NCI-H2081 (cell line): ENCODE measurements at regions not wholly inside any gene's neighbourhood (a gene's known extent, or its start where the extent isn't known, plus 50 kb on each side); places are given as distances from the start of the nearest gene placed in this dataset.

Experiments used
- DNase-seq, 2 experiments: peaks; one replicate each; lab custom pipeline; 2025; lab: John Stamatoyannopoulos, UW

DNA sequence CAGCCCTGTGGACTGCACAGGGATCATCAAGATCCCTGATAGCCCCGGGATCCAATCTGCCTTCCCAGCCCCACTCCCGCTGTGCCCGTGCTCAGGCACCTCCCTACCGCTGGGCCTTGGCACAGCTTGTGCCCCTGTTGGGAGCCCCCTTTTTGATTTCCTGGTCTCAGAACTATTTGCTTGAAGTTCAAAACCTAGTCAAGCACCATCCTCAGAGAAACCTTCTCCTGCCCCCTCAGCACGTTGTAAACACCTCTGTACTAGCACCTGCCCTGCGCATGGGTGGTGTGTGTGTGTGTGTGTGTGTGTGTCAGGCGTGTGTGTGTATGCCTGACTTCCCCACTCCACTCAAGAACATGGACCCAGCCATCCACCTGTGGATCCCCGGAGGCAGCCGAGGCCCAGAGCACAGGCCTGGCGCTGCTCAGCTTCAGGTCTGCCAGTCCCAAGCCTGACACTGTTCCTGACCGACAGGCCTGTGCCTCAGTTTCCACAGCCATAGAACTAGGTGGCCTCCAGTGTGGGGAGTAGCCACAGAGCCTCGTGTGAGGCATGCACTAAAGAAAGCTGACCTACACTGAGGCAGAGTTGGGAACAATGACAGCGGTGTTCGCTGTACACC, 65.5 kb downstream of the ADRA2C start:
- DNase-seq: no peak

DNA sequence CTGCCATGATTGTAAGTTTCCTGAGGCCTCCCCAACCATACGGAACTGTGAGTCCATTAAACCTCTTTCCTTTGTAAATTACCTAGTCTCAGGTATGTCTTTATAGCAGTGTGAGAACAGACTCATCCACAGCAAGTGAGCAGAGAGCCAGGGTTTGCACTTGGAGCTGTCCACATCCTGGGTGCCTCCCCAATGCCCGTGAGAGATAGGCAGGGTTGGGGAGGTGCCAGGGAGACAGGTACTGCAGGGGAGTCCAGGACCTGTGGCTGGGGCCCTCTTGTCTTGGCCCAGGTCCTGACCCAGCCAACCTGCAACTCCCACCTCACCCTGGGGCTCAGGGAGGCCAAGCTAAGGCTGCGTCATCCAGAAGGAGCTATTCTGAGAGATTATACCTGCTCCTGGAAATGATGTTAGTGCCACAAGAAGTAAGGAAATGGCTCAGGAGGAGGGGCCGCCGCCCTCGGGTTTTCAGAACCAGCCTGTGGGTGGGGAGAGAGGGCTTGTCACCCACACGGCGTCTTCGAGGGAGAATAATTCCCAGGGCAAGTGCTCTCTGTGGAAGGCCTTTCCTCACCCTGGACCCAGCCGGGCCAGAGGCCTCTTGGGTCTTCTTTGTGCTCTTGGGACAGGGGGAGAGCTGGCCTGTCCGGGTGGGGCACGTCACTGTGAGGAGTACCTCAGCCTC, 66.5 kb downstream of the ADRA2C start:
- DNase-seq: no peak

DNA sequence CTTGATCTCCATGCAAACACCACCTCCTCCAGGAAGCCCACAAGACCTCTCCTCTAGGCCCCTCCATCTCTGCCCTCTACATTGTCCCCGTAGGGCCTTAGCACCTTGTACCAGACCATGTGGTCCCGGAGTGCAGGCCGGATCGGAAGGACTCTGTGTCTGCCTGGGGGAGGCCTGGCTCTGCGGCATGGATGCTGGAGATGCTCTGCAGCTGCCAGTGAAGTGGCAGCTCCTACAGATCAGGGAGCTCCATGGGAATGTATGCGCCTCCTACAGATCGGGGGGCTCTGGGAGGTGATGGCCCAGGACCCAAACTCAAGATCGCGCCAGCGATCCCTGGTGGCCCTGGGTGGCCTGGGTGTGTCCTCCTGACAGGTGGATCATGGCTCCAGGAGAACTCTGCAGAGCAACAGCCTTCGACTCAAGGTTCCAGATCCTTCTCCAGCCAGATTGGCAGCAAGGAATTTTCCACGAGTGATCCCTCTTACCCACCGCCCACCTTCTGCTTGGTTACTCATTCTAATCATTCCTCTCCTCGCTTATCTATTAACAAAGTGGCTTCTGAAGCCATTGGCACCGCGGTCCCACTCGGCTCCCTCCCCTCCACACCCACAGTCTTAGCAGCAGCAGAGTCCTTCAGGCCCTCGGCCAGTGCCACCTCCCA, 67.3 kb downstream of the ADRA2C start:
- DNase-seq: no peak

DNA sequence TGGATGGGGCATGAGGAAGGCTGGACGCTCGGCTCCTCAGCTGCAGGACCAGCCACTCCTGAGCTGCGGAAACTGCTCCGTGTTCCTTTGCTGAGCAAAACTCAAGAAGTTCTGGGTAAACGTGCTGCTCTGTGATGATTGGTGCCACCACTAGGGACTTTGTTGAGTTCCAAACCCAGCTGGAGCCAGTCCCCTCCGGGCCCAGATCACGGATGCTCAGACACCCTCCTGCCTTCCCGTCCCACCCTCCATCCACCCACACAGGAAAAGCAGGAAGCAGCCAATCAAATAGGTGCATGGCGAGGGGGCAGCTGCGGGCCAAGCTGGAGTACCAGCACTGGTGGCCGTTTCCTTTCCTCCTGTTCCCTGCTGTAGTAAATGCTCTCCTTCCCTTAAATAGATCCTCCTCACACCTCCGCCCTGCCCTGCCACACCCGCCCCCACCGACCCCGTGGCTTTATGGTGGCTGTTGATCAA, 68.0 kb downstream of the ADRA2C start:
- DNase-seq: no peak

DNA sequence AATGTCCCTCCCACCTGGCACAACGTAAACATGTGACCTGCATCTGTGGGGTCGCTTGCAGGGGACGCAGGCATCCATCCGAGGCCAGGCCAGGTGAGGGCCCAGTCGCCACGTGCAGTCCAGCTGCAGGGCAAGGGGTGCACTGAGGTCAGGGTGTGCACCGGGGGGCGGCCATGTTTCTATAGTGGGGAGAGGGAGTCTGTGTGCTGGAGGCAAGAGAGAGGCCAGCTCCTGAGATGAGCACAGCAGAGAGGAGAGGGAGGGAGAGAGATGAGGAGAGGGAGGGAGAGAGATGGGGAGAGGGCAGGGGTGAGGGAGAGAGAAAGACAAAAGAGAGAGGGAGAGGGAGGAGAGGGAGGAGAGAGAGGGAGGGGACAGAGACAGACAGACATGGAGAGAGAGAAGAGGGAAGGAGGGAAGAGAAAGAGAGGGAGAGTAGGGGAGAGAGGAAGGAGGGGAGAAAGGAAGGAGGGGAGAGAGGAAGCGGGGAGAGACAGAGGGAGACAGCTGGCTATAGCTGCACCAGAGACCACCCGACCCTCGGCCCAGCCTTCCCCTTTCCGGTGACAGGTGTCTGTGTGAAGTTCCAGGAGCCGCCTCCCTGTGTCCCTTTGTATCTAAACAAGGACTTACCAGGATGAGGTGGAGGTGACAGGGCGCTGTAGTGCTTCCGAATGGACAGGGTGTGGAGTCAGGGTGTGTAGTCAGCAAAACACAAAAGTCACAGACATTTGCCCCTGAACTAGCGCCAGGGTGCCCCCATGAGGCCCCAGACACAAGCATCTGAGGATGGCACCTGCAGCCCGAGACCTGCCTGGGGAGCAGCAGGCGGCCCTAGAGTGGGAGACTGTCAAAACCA, 68.7 kb downstream of the ADRA2C start:
- no peak for DNase-seq

DNA sequence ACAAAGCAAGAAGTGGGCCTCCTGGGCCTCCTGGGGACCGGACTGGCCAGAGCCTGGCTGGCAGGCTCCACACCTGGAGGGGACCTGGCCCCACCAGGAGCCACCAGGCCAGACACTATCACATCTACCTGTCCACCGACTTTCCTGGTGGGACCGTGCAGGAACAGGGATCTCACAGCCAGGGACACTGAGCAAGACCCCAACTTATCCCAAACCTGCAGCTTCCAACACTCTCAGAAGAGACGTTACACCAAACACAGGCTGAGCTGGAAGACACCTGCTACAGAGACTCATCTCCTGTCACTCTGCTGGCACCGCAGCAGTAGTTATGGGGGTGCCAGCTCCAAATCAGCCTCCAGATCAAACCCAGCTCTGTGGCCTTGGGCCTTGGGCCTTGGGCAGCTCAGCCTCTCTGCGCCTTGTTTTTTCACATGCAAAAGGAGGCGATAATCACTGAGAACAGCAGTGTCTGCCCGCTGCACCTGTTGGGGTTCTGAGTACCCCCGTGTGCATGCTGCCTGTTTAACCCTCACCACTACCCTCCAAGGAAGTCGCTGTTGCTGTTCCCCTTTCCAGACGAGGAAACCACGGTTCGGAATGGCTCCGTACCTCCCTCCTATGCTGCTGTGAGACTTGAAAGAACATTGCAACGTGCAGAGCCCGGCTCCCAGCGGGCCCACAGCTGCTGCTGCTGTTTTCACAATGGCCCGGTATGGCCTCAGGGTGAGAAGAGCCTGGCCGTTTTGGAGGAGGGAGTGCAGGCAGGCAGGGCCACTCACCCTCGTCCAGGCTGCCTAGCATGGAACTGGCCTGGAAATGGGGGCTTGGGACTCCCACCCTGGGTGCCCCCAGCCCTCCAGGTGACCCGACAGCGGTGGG, 69.6 kb downstream of the ADRA2C start:
- DNase-seq: no peak

DNA sequence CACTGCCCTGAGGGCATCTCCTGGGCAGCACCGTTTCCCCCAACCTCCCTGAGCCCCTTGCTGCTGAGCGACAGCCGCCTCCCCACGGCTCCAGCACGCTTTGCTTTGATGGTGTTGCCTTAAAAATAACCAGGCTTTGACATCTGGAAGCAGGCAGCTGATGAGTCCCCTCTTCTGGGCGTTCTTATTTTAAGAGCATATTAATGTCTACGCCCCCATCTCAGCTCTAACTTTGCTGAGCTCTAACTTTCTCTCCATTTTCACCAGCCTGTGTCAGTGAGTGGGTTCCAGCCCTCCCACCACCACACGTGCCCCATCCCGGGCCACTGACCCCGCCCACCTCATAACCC, 70.2 kb downstream of the ADRA2C start:
- DNase-seq: no peak

DNA sequence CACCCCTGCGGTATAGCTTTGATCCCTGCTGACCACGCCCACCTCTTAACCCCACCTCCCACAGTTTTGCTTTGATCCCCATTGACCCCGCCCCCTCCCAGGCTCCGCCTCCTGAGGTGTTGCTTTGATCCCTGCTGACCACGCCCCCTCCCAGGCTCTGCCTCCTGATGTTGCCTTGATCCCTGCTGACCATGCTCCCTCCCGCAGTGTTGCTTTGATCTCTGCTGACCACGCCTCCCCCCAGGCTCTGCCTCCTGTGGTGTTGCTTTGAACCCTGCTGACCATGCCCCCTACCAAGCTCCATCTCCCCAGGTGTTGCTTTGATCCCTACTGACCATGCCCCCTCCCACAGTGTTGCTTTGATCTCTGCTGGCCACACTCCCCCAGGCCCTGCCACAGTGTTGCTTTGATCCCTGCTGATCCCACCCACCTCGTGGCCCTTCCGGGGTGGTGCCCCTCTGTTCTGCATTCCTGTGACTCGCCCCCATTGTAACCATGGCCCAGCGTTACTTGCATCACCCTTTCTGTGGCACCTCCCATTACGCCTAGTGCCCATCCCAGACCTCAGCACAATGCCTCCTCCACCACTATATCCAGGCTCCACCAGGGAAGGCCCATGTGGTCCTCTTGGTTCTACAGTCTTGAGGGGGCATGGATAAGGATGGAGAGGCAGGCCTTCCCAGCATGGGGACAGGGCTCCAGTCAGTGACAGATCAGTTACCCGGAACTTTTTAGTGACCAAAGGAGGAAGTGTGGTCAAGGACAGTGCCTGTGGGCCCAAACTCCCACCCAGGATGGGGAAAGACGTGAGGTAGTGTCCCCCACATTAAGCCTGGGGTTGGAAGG, 70.8 kb downstream of the ADRA2C start:
- no peak for DNase-seq

DNA sequence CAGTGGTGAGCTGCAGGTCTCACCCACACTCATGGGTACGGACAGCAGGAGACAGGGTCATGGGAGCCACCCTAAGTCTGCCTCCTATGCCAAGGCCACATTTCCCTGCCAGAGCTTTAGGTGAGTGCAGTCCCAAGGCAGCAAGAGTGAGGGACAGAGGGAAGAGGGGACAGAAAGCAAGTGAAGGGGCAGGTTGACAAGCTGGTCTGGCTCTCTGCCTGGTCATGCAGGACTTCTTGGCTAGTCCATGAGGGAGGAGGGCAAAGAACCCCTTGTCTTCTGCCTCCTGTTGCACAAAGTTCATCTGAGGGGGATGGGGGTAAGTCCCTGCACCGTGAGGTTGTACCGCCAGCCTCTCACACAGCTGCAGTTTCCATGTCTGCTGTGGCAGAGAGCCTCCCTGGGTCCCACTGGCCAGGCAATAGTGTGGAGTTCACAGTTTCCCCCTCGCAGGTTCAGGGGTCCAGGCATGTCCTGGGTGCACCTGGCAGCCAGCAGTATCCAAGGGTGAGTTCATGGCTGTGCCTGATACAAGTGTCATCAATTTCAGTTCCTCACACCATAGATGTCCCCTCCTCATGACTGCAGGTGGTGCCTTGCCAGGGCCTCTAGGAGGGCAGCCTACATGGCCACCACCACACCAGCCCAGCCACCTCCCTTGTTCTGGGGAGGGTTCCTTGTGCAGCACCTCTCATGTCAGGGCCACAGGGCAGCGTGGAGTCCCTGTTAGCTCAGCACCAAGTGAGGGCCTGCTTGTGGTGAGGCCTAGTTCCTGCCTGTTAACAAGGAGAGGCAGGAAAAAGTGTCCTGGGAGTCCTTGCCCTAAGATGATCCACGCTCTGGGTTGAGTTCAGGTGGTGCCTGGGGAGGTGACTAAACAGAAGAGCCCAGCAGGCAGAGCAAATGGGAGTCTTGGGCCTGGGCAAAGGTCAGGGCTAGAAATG, 72.5 kb downstream of the ADRA2C start:
- no peak for DNase-seq

DNA sequence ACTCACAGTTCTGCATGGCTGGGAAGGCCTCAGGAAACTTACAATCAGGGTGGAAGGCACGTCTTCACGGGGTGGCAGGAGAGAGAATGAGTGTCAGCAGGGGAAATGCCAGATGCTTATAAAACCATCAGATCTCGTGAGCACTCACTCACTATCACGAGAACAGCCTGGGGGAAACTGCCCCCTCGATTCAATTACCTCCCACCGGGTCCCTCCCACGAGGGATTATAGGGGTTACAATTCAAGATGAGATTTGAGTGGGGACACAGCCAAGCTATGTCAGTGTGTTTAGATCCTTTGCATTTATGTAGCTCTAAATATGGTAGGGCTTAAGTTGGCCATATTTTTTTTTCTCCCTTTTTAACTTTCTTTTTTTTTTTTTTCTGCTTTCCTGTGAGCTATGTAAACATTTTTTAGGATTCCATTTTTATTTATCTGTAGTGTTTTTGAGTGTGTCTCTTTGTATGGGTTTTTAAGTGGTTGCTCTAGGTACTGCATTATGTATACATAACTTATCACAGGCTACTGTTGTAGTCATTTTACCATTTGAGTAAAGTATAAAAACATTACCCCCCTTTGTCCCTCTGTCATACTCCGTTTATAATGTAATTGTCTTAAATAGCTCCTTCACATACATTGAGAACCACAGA, 79.0 kb downstream of the ADRA2C start:
- DNase-seq: no peak

DNA sequence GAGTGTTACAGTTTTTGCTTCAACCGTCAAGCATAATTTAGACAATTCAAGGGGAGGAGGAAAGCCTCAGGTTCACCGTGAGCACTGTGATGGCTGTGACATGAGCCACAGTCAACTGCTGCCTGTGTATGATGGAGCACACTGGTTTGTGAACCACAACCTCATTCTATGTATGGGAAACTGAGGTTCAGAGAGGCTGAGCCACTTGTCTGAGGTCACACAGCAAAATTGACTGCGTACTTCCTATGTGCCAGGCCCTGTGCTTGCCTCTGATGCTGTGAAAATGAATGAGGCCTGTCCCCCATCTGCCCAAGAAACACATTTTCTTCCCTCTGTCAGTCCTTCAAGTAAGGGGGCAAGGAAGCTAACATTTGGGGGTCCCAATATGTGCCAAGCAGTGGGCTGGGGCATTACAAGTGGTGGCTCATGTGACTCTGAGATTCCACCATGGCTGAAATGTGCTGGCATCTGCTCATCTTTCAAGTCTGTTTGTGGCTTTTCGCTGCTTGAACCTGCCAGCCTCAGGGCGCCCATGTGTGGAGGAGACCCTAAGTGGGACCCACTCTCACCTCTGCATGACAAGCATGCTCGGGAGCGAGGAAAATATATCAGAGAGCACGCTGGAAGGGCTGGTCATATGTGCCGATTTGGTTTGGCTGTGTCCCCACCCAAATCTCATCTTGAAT, 79.7 kb downstream of the ADRA2C start:
- no peak for DNase-seq

DNA sequence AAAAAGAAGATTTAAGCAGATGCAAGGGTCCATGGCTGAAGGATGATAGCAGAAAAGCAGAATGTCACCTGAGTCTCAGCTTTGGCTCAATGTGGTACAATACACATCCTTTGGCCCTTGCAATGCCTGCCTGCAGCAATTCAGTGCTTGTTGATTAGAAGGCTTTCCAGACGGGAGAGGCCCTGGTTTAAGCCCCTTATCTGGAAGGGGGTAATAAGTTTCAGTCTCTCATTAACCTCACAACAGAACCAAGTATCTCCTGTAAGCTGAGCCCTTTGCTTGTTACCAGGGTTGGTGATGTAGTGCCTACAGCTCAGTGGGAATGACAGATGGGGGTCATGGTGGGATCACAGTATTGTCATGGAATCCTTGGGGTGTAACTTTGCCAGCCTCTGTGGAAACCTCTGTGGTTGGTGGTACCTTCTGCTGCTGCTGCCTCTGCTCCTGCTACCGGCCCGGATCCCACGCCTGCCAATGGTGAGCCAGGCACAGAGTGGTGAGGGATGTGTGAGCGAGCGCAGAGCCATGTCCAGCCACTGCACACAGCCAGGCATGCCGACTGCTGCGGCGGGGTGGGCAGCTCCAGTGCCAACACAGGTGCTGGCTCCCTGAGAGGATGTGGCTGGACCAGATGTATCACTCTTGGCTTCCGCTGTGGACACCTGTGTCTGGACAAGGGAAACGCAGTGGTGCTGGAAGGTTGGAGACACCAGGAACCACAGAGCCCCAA, 81.2 kb downstream of the ADRA2C start:
- no peak for DNase-seq

DNA sequence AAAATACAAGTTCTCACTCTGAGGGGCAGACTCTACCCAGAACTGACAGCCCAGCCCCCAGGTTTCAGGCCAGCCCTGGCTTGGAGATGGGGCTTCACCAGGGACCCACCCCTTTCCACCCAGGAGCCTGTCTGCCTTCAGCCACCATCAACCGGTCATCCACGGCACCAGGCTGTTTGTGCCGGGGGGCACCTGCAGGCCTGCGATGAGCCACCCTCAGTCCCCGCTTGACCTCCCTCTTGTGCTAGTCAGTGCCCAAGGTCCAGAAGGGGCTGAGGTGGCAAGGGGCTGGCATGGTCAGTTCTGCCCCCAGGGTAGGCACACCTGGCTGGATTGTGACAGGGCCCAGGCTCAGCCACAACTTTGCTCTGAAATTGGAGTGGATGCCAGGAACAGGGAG, 82.1 kb downstream of the ADRA2C start:
- no peak for DNase-seq

DNA sequence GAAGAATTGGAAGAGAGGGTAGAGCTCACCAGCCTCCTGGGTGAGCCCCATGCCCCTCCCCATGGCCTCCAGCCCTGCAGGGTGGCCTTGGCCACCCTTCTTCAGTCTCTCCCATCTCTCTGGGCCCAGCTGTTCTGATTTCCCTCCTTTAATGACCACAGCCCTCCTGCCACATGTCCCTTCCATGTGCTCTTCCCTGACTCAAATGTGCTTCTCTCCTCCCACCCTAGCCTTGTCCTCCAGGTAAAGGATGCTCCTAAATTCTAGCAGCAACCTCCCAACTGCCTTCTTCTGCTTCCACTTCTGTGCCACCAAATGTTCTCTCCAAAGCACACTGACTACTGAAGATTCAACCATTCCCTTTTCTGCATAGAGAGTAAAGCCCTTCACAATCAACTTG, 83.0 kb downstream of the ADRA2C start:
- no peak for DNase-seq

DNA sequence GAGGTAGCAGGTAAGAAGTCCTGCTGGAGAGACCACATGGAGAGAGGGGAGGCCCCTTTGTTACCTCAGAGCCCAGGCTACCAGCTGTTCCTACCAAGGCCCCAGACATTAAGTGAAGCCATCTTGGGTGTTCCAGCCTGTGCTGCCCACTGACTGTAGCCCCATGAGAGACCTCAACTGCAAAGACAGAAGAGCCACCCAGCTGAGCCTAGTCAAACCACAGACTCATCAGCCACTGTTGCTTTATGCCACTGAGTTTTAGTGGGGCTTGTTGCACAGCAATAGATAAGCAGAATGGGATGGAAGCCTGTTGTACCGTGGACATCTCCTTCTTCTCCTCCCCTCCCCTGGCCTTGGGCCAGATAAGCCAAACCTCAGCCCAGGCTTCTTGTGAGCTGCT, 83.9 kb downstream of the ADRA2C start:
- DNase-seq: no peak

DNA sequence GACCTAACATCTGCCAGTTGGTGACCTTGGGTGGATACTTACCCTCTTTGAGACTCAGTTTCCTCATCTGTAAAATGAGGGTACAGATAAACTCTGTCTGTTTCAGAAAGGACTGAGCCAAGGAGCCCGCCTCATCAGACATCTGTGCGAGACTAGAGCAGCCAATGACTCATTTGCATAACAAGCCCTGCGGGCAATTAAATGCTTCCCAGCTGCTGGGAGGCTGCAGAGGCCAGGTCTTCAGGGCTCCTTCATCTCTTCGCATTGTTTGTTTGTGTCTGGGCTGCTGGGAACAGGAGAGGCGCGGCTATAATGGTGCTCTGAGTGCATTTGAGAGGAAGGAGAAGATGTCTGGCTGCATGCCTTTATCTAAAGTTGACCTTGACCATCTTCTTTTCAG, 85.0 kb downstream of the ADRA2C start:
- DNase-seq: no peak

DNA sequence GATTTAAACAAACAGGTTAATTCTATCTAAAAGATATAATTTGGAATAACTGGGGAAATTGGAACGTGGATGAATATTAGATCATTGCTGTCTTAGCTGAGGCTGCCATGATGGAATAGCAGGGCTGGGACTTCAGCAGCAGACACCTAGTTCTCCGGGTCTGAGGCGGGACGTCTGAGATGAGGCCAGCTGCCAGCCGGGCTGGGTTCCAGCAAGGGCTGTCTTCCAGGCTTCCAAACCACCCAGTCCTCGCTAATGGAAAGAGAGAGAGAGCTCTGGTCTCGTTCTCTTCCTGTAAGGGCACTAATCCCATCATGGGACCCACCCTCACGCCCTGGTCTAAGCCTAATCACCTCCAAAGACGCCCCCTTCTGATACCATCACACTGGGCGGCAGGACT, 85.7 kb downstream of the ADRA2C start:
- no peak for DNase-seq

DNA sequence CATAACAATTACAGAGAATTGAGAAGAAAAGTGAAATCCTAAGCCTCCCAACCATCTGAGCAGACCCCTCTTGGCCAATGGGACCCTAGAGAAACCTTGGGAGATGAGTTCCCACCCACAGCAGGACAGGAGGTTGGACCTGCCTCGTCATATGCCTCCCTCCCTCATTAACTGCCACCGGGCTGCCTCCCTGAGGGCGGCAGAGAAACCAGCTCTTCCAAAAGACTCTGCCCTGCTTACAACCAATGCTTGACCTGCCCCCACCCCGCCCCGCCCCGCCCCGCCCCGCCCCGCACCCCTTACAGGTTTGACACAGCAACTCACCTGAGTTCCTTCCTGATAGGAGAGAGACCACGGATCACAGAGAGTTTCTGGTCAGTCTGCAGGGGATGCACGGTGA, 86.1 kb downstream of the ADRA2C start:
- no peak for DNase-seq
